GM10248 (cell line): ENCODE measurements at regions not wholly inside any gene's neighbourhood (a gene's known extent, or its start where the extent isn't known, plus 50 kb on each side); places are given as distances from the start of the nearest gene placed in this dataset.

ENCODE experiments used
- CTCF ChIA-PET: fragments of 300-600 bp; sonication (Branson Sonifier 250); formaldehyde crosslinking; extraction: SDS; loops from one replicate; lab custom pipeline; 2021; ENCODE audit warnings: antibody characterized with exemption; lab: Yijun Ruan, JAX
- POLR2A ChIA-PET: fragments of 350-650 bp; sonication (Branson Sonifier 250); formaldehyde crosslinking; extraction: SDS; loops from one replicate; lab custom pipeline; 2020; ENCODE audit warnings: antibody characterized with exemption; lab: Yijun Ruan, JAX
- DNase-seq: peaks from one replicate; pipeline ENCODE4 v3.0.0; 2012; ENCODE audit errors: extremely low spot score
- CTCF ChIP-seq: IDR thresholded peaks from 2 replicates; pipeline ENCODE4 v1.5.1; 2012; ENCODE audit warnings: mild to moderate bottlenecking, low read depth; ENCODE audit errors: extremely low read depth, missing control alignments, control extremely low read depth

- DNase-seq: no peak
- POLR2A ChIA-PET: no interaction called here
- TF ChIP-seq CTCF: no peak
- CTCF ChIA-PET: no interaction called here
Measured at GRCh38 chr16:13856398-13856797, 63.6 kb upstream of the ERCC4 start.

GRCh38 chr16:13856811-13857511 lies 63.0 kb upstream of the ERCC4 start:
- POLR2A ChIA-PET: no interaction called here

GRCh38 chr16:13858873-13859580 lies 60.9 kb upstream of the ERCC4 start:
- ChIA-PET POLR2A (no interaction called here), CTCF (no interaction called here)
- no peak for DNase-seq
- no peak for TF ChIP-seq CTCF

More at GRCh38 chr16:13856811-13857511, 63.0 kb upstream of the ERCC4 start:
- CTCF ChIA-PET: no interaction called here
- no peak for DNase-seq
- TF ChIP-seq CTCF: no peak

DNA sequence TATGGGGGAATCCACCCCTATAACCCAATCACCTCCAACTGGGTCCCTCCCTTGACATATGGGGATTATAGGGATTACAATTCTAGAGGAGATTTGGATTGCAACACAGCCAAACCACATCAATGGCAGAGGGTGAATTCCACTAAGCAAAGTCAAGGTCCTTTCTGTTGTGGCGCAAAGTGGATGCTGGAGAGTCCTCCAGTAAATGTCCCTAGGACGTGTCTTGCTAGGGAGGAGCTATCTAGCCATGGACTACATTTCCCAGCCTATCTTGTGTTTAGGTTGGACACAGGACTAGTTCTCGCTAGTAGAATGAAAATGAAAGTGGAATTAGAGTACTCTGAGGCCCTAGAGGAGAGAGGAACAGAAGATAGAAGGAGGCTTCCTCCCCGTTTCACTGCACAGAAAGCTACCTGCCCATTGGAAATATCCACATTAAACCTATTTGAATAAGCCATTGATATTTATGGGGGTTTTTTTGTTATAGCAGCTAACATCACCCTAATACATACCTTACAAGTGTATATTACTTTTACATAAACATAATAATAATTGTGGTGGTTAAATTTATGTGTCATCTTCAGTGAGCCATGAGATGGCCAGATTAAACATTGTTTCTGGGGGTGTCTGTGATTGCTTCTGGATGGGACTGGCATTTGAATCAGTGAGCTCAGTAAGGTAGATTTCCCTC lies 56.7 kb upstream of the ERCC4 start:
- ChIA-PET CTCF (interaction anchor here (0.7 to 1.1 kb wide), 2 partner anchors 11 to 57 kb away, joined by 3 read pairs; partner anchors contain the start of gene ERCC4), POLR2A (no interaction called here)
- TF ChIP-seq CTCF: no peak
- no peak for DNase-seq

DNA sequence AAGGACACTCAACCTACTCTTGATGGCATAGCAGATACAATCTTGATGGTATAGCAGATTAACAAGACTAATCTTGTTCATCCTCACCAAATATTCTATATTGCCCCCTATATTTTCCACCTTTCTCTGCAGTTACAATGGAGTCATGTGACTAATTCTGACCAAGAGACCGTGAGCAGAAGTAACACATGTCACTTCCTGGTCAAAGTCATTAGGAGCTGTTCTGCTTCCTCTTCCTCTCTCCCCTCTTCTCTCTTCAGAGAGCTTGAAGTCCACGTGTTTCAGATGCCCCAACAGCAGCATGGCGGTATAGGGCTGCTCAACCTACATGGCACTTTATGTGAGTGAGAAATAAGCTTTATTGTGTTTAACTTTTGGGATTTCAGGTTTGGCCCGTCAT lies 55.3 kb upstream of the ERCC4 start:
- no peak for TF ChIP-seq CTCF
- DNase-seq: no peak
- POLR2A ChIA-PET: no interaction called here
- CTCF ChIA-PET: interaction anchor here (0.7 to 2.1 kb wide), 6 partner anchors 9 to 526 kb away, joined by 3 to 10 read pairs (median 3); partner anchors contain the start of gene ERCC4

- POLR2A ChIA-PET: no interaction called here
Measured at GRCh38 chr16:13866073-13866472, 53.9 kb upstream of the ERCC4 start.

More at GRCh38 chr16:13866073-13866472, 53.9 kb upstream of the ERCC4 start:
- CTCF ChIA-PET: interaction anchor here (0.8 to 2.1 kb wide), 7 partner anchors 8 to 53 kb away, joined by 3 to 10 read pairs (median 3); partner anchors contain the start of gene ERCC4
- peak; percentile 44 for DNase-seq
- peak; percentile 67 for TF ChIP-seq CTCF
